22Rv1 (cell line): ENCODE measurements at regions not wholly inside any gene's neighbourhood (a gene's known extent, or its start where the extent isn't known, plus 50 kb on each side); places are given as distances from the start of the nearest gene placed in this dataset.

Experiments used
- CTCF ChIP-seq: fragments of 450-650 bp; IDR thresholded peaks from 2 replicates; pipeline ENCODE4 v1.5.1; 2017; ENCODE audit warnings: mild to moderate bottlenecking
- ZFX ChIP-seq: fragments of 450-650 bp; IDR thresholded peaks from 2 replicates; pipeline ENCODE4 v1.6.1; 2017; ENCODE audit warnings: antibody characterized with exemption, borderline replicate concordance

- TF ChIP-seq CTCF (no peak), ZFX (no peak)
Measured at GRCh38 chr4:177902386-177902785, 460.1 kb upstream of the AGA start.
